Motor neuron (in vitro differentiated cells): ENCODE measurements at regions not wholly inside any gene's neighbourhood (a gene's known extent, or its start where the extent isn't known, plus 50 kb on each side); places are given as distances from the start of the nearest gene placed in this dataset.
A peak's percentile ranks its signal among the peaks of the same experiment; 100 is the strongest.
"Not testable (repeated sequence)": the region's sequence is repeated elsewhere in the genome, so short reads cannot be mapped to it uniquely, and the experiment has no call there.

Experiments
- ATAC-seq, 8 experiments: fragments of 200-7000 bp; cut with Tn5 transposase; replicated peaks in 6 of 8; 2 replicates each; pipeline ENCODE4 v1.8.0; 2021; ENCODE audit warnings: mild to moderate bottlenecking in 8 of 8, moderate library complexity in 8 of 8
- H3K27ac ChIP-seq, 2 donors: fragments of 250-450 bp; sonication (Bioruptor Pico); 2 replicates each; pipeline ENCODE4 v1.9.0; 2021; ENCODE audit warnings: antibody characterized with exemption in 2 of 2, mild to moderate bottlenecking in 2 of 2, moderate library complexity in 1 of 2
- H3K4me1 ChIP-seq, 2 donors: fragments of 250-450 bp; sonication (Bioruptor Pico); replicated peaks in 1 of 2; 2 replicates each; pipeline ENCODE4 v1.6.1; 2021; ENCODE audit warnings: antibody characterized with exemption in 2 of 2, mild to moderate bottlenecking in 2 of 2, moderate library complexity in 1 of 2
- H3K4me3 ChIP-seq, 5 donors: fragments of 250-450 bp; sonication (Bioruptor Pico); 2 replicates each; pipeline ENCODE4 v1.9.0; 2021; ENCODE audit warnings: antibody characterized with exemption in 5 of 5, mild to moderate bottlenecking in 5 of 5, moderate library complexity in 4 of 5
- WGBS, 10 experiments: fragments of 450-650 bp; shearing (Covaris generic); methylation state at CpG; one replicate each; pipeline ENCODE4 v1.0.0; 2022; 5-methylcytosine and 5-hydroxymethylcytosine counted together
- in situ Hi-C, 9 experiments: fragments of 400-800 bp; cut with MboI; loops; one replicate each; pipeline ENCODE4 v1.15.0; 2021; ENCODE audit warnings: low sequenced_read_pairs in 9 of 9, low pct_unique_long_range_greater_than_20kb in 2 of 9; ENCODE audit not compliant: unreplicated experiment in 9 of 9

DNA sequence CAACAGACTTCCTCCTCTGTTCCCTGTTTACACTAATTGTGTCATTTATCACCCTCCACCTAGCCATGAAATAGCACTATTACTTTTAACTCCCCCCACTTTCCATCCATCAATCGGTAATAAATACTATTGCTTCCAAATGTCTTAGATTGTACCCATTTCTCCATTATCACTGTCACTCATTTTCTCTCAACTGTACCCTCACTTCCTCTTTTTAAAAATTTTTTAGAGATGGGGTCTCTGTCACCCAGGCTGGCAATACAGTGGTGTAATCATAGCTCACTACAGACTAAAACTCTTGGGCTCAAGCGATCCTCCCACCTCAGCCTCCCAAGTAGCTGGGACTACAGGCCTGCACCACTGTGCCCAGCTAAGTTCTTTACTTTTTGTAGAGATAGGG, 123.5 kb upstream of the EGR2 start:
- ATAC-seq: no peak
- in situ Hi-C loops: no loop called here
- no peaks in the 10 kb centered on the region for H3K4me1 ChIP-seq
- no peak overlapping the region for H3K27ac ChIP-seq
- WGBS, 10 experiments: 71 to 100% (median 94%) methylated on average over 1 to 2 of the region's 2 CpGs; no CpG with 5 or more reads in 3 of the 10 experiments
- H3K4me3 ChIP-seq: no peak overlapping the region

GRCh38 chr10:62938672-62939071, 122.5 kb upstream of the EGR2 start:
- no peak overlapping the region for H3K4me3 ChIP-seq
- no peaks in the 10 kb centered on the region for H3K4me1 ChIP-seq
- ATAC-seq: no peak
- no peak overlapping the region for H3K27ac ChIP-seq
- in situ Hi-C loops: no loop called here
- 17 to 92% (median 56%) methylated on average over 3 to 5 of the region's 5 CpGs; no CpG with 5 or more reads in 6 of the 10 experiments for WGBS, 10 experiments

- in situ Hi-C loops: no loop called here
- H3K27ac ChIP-seq: no peak overlapping the region
- no peaks in the 10 kb centered on the region for H3K4me1 ChIP-seq
- ATAC-seq: no peak
- 14 to 100% (median 82%) methylated on average over 1 to 6 of the region's 6 CpGs; no CpG with 5 or more reads in 2 of the 10 experiments for WGBS, 10 experiments
- H3K4me3 ChIP-seq: no peak overlapping the region
Observed at GRCh38 chr10:62937674-62938073, 121.5 kb upstream of the EGR2 start.

GRCh38 chr10:62935022-62935421, 118.9 kb upstream of the EGR2 start:
- Histone ChIP-seq H3K27ac (no peak overlapping the region), H3K4me3 (no peak overlapping the region), H3K4me1 (no peaks in the 10 kb centered on the region)
- 0 to 70% (median 46%) methylated on average over 1 to 2 of the region's 2 CpGs for WGBS, 10 experiments
- in situ Hi-C loops: no loop called here
- no peak for ATAC-seq

- no peak overlapping the region for H3K27ac ChIP-seq
- ATAC-seq: no peak
- no peaks in the 10 kb centered on the region for H3K4me1 ChIP-seq
- in situ Hi-C loops: no loop called here
- 43 to 100% (median 83%) methylated on average over 1 to 10 of the region's 11 CpGs for WGBS, 10 experiments
- H3K4me3 ChIP-seq: no peak overlapping the region
Observed at GRCh38 chr10:62934258-62934657, 118.1 kb upstream of the EGR2 start.

DNA sequence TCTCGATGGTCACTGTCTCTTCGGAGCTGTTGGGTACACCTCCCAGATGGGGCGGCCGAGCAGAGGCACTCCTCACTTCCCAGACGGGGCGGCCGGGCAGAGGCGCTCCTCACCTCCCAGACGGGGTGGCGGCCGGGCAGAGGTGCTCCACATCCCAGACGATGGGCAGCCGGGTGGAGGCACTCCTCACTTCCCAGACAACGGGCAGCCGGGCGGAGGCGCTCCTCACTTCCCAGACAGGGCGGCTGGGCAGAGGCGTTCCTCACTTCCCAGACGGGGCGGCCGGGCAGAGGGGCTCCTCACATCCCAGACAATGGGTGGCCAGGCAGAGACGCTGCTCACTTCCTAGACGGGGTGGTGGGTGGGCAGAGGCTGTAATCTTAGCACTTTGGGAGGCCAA, 112.6 kb upstream of the EGR2 start:
- H3K27ac ChIP-seq, H3K4me3 ChIP-seq, H3K4me1 ChIP-seq, ATAC-seq, in situ Hi-C loops: not testable (repeated sequence)
- no CpG with 5 or more reads among the region's 24 CpGs for WGBS, 10 experiments

DNA sequence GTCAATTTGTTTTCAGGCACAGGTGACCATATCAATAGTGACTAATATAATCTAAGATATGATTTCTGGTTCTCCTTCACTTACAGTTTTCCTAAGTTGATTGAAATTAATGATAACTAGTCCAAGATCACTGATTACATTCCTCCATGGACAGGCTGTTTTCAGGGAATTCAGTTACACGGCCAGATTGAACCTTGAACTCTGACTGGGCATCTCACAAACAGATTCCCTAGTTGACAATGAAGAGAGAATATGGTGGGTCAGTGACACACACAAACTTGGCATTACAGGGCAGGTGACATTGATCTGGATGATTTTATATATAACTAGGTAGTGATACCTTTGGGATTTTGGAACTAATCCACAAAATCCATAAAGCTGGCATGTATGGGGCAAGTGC, 110.2 kb upstream of the EGR2 start:
- ATAC-seq: no peak
- in situ Hi-C loops: no loop called here
- no peak overlapping the region for H3K4me3 ChIP-seq

DNA sequence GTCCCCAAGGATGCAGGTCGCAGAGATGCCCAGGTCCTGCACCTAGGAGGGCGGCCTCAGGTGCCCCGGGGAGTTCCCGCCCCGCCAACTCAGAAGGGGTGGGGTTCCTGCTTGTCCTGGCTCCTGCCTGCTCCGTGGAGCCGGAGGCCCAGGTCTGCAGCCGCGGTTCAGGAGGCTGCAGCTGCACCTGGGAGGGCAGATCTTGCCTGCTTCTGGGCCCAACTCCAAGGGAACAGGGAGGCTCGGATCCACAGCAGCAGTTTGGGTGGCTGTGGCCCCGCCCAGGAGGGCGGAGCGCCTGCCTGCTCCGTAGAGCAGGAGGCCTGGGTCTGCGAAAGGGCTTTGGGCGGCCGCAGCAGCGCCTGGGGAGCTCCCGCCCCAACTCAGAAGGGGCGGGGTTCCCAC, 108.2 kb upstream of the EGR2 start:
- H3K4me1 ChIP-seq: no peaks in the 10 kb centered on the region
- H3K27ac ChIP-seq: no peak overlapping the region
- H3K4me3 ChIP-seq: no peak overlapping the region
- 23 to 70% (median 31%) methylated on average over 2 to 4 of the region's 20 CpGs; no CpG with 5 or more reads in 4 of the 10 experiments for WGBS, 10 experiments
- peak in 5 of 8 experiments; percentile 54 to 79 (median 74) for ATAC-seq
- in situ Hi-C loops: no loop called here

More for the DNA sequence above, 110.2 kb upstream of the EGR2 start:
- Histone ChIP-seq H3K27ac (no peak overlapping the region), H3K4me1 (no peaks in the 10 kb centered on the region)
- 29 to 100% (median 100%) methylated on average over 1 of the region's 1 CpG; no CpG with 5 or more reads in 4 of the 10 experiments for WGBS, 10 experiments

GRCh38 chr10:62919776-62920175, 103.6 kb upstream of the EGR2 start:
- in situ Hi-C loops: no loop called here
- 21 to 100% (median 80%) methylated on average over 1 to 3 of the region's 3 CpGs; no CpG with 5 or more reads in 1 of the 10 experiments for WGBS, 10 experiments
- no peak overlapping the region for H3K27ac ChIP-seq
- ATAC-seq: peak in 2 of 8 experiments; percentile 11 to 30
- H3K4me3 ChIP-seq: no peak overlapping the region
- H3K4me1 ChIP-seq: no peaks in the 10 kb centered on the region

DNA sequence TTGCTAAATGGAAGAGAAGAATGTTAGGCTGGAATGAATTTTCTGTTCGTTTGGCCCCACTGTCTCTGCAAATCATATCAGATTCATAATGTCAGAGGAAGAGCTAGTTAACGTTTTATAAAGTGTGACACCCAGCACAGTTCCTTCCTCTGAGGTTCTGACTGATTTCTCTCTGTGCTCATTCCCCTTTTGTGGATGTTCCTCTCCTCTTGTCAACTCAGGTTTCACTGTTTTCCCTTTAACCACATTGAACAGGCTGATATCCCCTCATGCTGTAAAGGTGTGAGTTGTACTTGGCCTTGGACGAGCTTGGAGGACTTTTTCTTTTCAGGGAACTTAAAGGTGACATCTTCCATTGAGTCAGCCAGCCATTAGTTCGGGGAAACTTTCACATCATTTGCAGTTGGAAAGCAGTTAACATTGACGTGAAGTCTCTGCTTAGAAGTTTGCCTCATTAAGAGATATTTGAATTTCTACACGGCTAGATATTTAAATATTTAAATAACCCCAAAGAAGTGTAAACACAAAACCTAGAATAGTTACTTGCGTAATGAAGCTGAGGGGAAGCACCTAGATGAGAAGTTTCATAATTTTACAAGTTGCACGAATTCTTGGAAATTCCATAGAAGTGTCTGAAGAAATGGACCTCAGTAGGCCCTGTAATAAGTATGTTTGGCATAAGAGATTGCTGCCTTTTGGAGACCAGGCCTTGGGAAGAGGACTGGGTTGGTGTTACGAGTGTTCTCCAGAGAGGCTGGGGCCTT, 101.5 kb upstream of the EGR2 start:
- no peak overlapping the region for H3K4me3 ChIP-seq
- 48 to 83% (median 72%) methylated on average over 4 to 9 of the region's 9 CpGs for WGBS, 10 experiments
- in situ Hi-C loops: no loop called here
- H3K27ac ChIP-seq: no peak overlapping the region
- no peak for ATAC-seq
- no peaks in the 10 kb centered on the region for H3K4me1 ChIP-seq

DNA sequence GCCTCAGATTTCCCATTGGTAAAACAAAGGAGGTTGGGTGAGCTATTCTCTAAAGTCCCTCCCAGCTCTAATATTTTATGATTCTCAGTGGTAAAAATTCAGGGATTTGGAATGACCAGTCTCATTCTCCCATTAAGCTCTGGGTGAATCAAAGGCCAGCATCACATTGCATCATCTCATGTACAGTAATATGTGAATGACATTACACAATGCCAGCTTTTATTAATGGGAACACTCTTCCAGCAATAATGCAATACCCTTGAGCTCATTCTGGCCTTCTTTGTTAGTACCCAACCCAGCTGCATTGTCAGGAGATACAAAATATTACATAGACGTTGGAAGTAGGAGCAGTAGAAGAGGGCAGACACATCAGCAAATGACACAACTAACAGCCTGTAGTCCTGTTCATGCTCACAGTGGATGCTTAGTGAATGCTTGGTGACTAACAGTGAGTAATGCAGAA, 100.0 kb upstream of the EGR2 start:
- in situ Hi-C loops: no loop called here
- peak; percentile 48 to 97 (median 90) for ATAC-seq

GRCh38 chr10:62915158-62915557, 99.0 kb upstream of the EGR2 start:
- in situ Hi-C loops: no loop called here
- Histone ChIP-seq H3K27ac (no peak overlapping the region), H3K4me1 (no peaks in the 10 kb centered on the region), H3K4me3 (no peak overlapping the region)
- ATAC-seq: no peak

More for the DNA sequence above, 100.0 kb upstream of the EGR2 start:
- Histone ChIP-seq H3K27ac (no peak overlapping the region), H3K4me3 (no peak overlapping the region), H3K4me1 (no peaks in the 10 kb centered on the region)
- WGBS, 10 experiments: 0 to 83% (median 58%) methylated on average over 1 of the region's 1 CpG; no CpG with 5 or more reads in 3 of the 10 experiments

DNA sequence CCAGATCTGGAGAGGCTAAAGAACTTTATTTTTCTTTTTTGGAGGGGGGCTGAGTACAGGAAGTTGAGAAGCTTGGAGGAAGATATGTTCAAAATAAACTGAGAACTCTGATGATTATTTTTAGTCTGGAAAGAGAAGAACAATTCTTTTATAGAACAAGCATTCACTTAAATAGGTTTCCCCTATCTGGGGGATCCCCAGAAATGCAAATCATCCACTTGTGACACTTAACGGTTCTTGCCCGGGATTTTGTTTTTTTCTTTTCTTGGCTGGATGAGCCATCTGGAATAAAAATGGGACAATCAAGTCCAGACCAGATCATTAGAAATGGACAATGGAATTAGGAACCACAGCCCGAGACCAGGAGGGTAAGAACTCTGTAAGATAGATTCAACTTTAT, 95.9 kb upstream of the EGR2 start:
- Histone ChIP-seq H3K4me1 (no peaks in the 10 kb centered on the region), H3K4me3 (no peak overlapping the region), H3K27ac (no peak overlapping the region)
- no peak for ATAC-seq
- in situ Hi-C loops: no loop called here
- 80 to 100% (median 92%) methylated on average over 1 to 3 of the region's 3 CpGs; no CpG with 5 or more reads in 2 of the 10 experiments for WGBS, 10 experiments
